AG04449 (cell line): ENCODE measurements at regions not wholly inside any gene's neighbourhood (a gene's known extent, or its start where the extent isn't known, plus 50 kb on each side); places are given as distances from the start of the nearest gene placed in this dataset.

ENCODE experiments used
- CTCF ChIA-PET: fragments of 350-600 bp; formaldehyde crosslinking; extraction: SDS; loops from one replicate; lab custom pipeline; 2021; ENCODE audit warnings: antibody characterized with exemption; lab: Yijun Ruan, JAX
- POLR2A ChIA-PET: fragments of 400-600, 350-600 bp; formaldehyde crosslinking; extraction: SDS; loops from one replicate; lab custom pipeline; 2020; ENCODE audit warnings: antibody characterized with exemption, inconsistent platforms; lab: Yijun Ruan, JAX
- DNase-seq: peaks from one replicate; pipeline ENCODE4 v3.0.0-alpha.2; 2010; ENCODE audit warnings: low read depth, low spot score
- H3K4me3 ChIP-seq: 2 replicates; pipeline ENCODE4 v1.5.1; 2011; ENCODE audit warnings: low read depth, mild to moderate bottlenecking, control low read depth, low read length
- CTCF ChIP-seq: IDR thresholded peaks from one replicate; pipeline ENCODE4 v1.5.1; 2011; ENCODE audit warnings: mild to moderate bottlenecking, moderate library complexity, low read length, control low read depth, inconsistent platforms; ENCODE audit not compliant: insufficient read depth; ENCODE audit errors: missing control alignments

DNA sequence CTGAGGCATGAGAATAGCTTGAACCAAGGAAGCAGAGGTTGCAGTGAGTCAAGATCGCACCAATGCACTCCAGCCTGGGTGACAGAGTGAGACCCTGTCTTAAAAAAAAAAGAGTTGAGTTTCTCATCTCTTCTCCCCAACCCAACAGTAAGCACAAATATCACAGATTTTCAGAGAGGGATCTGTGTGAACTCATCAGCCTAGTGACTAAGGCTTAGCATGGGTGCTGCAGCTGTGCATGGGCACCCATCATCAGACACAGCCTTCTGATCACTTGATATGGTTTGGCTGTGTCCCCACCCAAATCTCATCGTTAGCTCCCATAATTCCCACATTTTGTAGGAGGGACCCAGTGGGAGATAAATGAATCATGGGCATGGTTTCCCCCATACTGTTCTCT lies 298.9 kb downstream of the PCNX1 start:
- DNase-seq, result no peak
- POLR2A ChIA-PET, result no interaction called here
- H3K4me3 ChIP-seq, result no peak overlapping the region
- CTCF ChIA-PET, result no interaction called here
- TF ChIP-seq CTCF, result no peak

- CTCF ChIA-PET, result interaction anchor here (1.6 kb wide), 1 partner anchor 10 kb away, joined by 5 read pairs; no protein-coding TSS in a partner anchor
- no peak overlapping the region for H3K4me3 ChIP-seq
- peak; percentile 55 for DNase-seq
- TF ChIP-seq CTCF, result no peak
- POLR2A ChIA-PET, result no interaction called here
These were observed 299.6 kb downstream of the PCNX1 start for GRCh38 chr14:71206766-71207371.

DNA sequence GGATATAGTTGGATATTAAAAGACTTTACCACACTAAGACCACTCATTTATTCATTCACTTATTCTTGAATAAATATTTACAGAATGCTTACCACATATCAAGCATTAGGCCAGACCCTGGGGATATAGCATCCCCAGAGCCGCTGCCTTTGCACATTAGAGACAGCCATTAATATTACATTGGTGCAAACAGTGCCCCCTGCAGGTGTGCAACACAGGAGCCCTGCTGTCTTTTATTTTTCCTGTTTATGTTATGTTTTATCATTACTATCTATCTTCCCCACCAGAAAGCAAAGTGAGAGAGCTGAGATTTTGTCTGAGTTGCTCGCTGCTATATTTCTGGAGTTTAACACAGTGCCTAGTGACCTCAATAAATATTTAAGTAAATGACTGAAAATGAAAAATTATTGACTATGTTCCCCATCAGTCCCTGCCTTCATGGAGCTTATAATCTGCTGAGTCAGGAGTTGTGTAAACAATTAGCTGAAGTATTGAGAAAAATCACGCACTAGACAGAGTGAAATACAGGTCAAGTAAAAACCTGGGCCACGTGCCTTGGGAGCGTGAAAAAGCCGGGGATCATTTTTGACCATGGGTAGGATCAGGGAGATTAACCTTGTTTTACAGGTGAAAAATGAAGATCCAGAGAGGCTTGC lies 301.6 kb downstream of the PCNX1 start:
- no peak overlapping the region for H3K4me3 ChIP-seq
- no peak for TF ChIP-seq CTCF
- CTCF ChIA-PET, result interaction anchor here (0.6 to 1.6 kb wide), 4 partner anchors 8 to 211 kb away, joined by 3 to 6 read pairs (median 4); no protein-coding TSS in a partner anchor
- POLR2A ChIA-PET, result no interaction called here
- DNase-seq, result no peak

GRCh38 chr14:71209888-71210287 lies 302.6 kb downstream of the PCNX1 start:
- H3K4me3 ChIP-seq, result no peak overlapping the region
- DNase-seq, result no peak
- CTCF ChIA-PET, result interaction anchor here (1.0 kb wide), 1 partner anchor 43 kb away, joined by 4 read pairs; no protein-coding TSS in a partner anchor
- TF ChIP-seq CTCF, result no peak
- POLR2A ChIA-PET, result no interaction called here

DNA sequence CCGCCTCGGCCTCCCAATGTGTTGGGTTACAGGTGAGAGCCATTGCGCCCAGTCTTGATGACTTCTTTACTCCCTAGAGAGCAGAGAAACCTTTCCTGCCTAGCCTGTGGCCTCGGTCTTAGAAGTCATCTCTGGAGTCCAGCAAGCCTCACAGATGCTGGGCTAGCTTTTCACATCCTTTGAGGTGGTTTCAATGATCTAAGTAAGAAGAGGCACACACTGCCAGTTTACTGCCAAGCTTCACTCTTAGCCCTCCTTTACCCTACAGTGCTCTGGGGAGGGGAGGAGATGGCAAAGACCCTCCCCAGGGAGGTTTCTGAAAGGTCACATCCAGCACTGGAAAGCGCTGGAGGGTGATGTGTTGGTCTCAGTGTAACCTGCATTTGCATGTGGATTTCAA lies 304.8 kb downstream of the PCNX1 start:
- no peak overlapping the region for H3K4me3 ChIP-seq
- CTCF ChIA-PET, result interaction anchor here (1.3 to 1.8 kb wide), 2 partner anchors 17 to 541 kb away, joined by 3 to 6 read pairs; no protein-coding TSS in a partner anchor
- no peak for TF ChIP-seq CTCF
- DNase-seq, result no peak
- POLR2A ChIA-PET, result no interaction called here

DNA sequence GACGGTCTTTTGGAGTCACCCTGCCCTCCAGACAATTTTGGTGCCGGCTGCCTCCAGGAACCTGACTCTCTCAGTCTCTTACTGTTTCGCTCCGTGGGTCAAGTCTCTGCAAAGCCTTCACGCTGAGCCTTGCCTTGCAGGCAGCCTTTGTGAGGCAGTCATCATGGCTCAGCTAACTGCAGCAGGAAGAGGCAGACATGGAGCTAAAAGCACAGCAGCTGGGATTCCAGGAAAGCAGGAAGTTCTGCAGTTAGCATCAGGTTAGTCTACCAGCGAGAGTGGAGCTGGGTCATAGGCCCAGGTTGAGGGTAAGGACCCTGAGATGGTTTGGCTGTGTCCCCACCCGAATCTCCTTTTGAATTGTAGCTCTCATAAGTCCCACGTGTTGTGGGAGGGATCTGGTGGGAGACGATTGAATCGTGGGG lies 305.4 kb downstream of the PCNX1 start:
- DNase-seq, result no peak
- no peak for TF ChIP-seq CTCF
- H3K4me3 ChIP-seq, result no peak overlapping the region
- CTCF ChIA-PET, result interaction anchor here (1.3 to 1.8 kb wide), 2 partner anchors 16 to 540 kb away, joined by 3 to 6 read pairs; no protein-coding TSS in a partner anchor
- POLR2A ChIA-PET, result no interaction called here
